Fibroblast of skin of right quadriceps (primary cell): ENCODE measurements at regions not wholly inside any gene's neighbourhood (a gene's known extent, or its start where the extent isn't known, plus 50 kb on each side); places are given as distances from the start of the nearest gene placed in this dataset.

Experiments used
- DNase-seq: peaks from one replicate; pipeline ENCODE4 v3.0.0-alpha.2; 2013

DNA sequence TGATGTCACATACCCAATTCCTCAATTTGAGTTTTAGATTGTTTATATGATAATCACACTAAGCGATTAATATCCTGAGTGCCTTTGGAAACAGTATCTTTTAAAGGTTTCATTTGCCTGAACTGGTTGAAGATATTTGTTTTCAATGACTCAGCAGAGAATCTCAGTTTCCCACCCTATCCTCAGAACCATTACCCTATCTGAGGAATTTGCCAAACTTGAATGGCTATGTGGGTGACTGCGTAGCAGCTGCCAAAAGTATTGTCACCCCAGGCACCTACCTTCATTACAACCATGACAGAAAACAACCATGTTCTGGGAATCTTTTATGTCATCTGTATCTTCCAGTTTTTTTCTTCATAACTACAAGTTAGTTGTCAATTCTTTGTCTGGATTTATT lies 440.1 kb upstream of the NBEA start:
- DNase-seq: no peak

GRCh38 chr13:34502621-34503020 lies 439.4 kb upstream of the NBEA start:
- no peak for DNase-seq

GRCh38 chr13:34506796-34507195 lies 435.3 kb upstream of the NBEA start:
- DNase-seq: peak; percentile 11

- no peak for DNase-seq
Measured at GRCh38 chr13:34507630-34508029, 434.4 kb upstream of the NBEA start.

DNA sequence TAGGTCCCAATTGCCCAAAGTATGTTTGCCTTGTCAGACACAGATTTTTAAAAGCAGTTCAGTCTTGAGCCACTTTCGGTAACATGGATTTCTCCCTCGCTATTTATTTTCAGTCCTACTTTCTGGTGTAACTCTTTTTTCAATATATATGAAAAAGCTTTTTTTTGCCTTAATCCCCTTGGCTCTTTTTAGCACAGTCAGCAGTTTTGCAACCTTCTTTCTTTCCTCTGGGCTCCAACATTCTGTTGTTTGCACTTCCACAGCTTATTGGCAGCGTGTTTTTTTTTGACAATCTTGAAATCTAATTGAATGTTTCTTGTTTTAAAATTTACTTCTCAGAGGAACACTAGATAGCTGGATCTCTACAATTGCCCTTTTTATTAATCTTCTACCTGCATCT lies 429.3 kb upstream of the NBEA start:
- no peak for DNase-seq

DNA sequence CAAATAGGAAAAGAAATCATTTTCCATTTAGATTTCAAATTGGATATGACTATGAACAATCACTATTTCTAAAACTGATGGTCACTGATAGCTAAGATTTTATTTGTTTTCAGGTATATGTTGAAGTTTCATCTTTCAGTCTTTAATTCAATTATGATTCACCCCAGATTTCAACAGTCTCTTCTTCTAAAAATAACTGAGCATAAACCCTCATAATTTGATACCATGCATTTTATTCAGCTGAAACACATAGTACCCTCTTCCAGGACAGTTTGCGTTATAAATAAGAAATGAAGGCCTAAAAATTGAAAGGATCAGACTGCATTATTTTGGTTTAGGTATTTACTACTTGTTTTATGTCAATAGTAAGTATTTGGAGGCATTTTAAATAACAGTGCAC lies 428.5 kb upstream of the NBEA start:
- no peak for DNase-seq

- no peak for DNase-seq
Measured at GRCh38 chr13:34515201-34515600, 426.9 kb upstream of the NBEA start.

DNA sequence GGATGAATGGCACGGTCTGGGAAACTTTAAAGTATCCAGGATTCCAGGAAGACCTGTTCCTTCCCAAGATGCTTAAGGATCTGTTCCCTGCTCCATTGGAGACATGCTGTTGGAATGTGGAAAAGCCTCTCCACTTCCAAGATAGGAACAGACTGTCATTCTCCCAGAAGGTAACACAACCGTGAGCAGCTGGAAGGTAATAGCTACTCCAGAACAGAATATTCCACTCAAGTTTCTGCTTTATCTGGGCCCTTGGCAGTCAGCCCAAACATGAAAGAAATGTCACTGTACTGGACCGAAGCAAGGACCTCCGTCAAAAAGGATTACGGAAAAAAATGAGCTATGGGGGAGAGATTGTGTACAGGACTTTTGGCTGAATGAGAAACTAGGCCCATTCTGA lies 420.9 kb upstream of the NBEA start:
- DNase-seq: no peak

- DNase-seq: peak; percentile 60
Measured at GRCh38 chr13:34522808-34523207, 419.3 kb upstream of the NBEA start.

DNA sequence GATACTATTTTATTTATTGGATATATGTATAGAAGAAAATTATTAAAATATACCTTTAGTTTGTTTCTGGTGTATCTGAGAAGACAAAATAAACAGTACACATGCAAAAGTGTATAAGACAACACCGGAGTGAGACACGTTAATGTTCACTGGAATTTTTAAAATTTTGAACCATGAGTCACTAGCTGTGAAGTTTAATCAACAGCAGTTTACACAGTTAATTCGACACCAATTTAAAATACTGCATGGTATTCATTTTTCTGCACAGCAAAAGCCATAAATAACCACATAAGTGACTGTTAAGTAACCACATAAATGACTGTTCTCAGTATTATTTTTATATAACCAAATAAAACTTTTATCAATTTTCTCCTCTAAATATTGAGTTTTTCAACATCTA lies 418.7 kb upstream of the NBEA start:
- DNase-seq: peak; percentile 61

GRCh38 chr13:34533941-34534340 lies 408.1 kb upstream of the NBEA start:
- DNase-seq: no peak

- DNase-seq: no peak
Measured at GRCh38 chr13:34542321-34542720, 399.7 kb upstream of the NBEA start.

DNA sequence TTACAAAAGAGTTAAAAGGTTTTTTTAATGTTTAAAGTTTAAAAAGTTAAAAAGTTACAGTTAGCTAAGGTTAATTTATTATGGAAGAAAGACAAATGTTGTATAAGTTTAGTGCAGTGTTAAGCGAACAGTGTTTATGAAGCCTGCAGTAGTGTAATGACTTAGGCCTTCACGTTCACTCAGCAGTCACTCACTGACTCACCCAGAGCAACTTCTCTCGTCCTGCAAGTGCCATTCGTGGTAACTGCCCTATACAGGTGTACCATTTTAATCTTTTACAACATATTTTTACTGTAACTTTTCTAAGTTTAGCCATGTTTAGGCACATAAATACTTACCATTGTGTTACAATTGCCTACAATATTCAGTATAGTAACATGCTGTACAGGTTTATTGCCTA lies 398.2 kb upstream of the NBEA start:
- DNase-seq: no peak

- no peak for DNase-seq
Measured at GRCh38 chr13:34545461-34545860, 396.6 kb upstream of the NBEA start.

GRCh38 chr13:34546344-34547250 lies 395.5 kb upstream of the NBEA start:
- peak; percentile 2 for DNase-seq

- no peak for DNase-seq
Measured at GRCh38 chr13:34547929-34548328, 394.1 kb upstream of the NBEA start.

DNA sequence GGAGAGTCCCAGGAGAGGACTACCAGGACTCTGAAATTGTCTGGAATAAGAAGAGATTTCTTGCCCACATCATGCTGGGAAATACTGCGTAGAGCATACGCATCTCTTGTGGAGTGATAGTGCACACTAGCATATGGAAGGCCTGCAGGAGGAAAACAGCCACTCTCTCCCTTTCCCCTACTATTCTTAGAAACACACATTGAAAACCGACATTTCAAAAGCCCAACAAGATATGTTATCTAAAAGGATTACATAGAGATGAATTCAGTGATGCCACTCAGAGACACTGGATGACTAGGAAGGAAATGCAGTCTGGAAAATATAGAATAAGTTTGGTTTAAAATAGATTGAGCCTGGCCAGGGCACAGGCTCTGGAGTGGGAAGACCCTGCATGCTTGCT lies 388.7 kb upstream of the NBEA start:
- DNase-seq: no peak

GRCh38 chr13:34555988-34556387 lies 386.1 kb upstream of the NBEA start:
- no peak for DNase-seq

- no peak for DNase-seq
Measured at GRCh38 chr13:34561033-34561432, 381.0 kb upstream of the NBEA start.

GRCh38 chr13:34567597-34567996 lies 374.5 kb upstream of the NBEA start:
- DNase-seq: no peak

GRCh38 chr13:34570698-34571353 lies 371.2 kb upstream of the NBEA start:
- DNase-seq: no peak

- DNase-seq: no peak
Measured at GRCh38 chr13:34571716-34572115, 370.4 kb upstream of the NBEA start.

GRCh38 chr13:34577051-34577450 lies 365.0 kb upstream of the NBEA start:
- DNase-seq: peak; percentile 33

DNA sequence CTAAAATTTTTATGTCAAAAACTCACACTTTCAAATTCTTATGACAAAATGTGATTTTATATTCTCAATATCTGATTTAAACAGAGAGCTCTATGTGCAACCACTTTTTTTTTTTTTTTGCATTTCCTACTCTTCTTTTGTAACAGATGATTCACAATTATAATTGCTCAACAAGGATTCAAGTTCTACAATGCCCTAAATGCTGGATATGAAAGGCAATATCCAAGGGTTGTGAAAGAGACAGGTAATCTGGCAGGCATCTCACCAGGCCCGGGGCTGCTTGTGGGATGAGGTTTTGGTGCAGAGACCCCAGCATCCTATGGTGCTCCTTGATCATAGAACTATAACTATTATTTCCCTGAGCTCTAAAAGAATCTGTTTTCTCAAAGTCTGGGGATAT lies 363.6 kb upstream of the NBEA start:
- peak; percentile 17 for DNase-seq

GRCh38 chr13:34578917-34579316 lies 363.2 kb upstream of the NBEA start:
- DNase-seq: no peak
